GM21528 (cell line): ENCODE measurements at regions not wholly inside any gene's neighbourhood (a gene's known extent, or its start where the extent isn't known, plus 50 kb on each side); places are given as distances from the start of the nearest gene placed in this dataset.

Source experiments
- ATAC-seq: cut with Tn5 transposase; IDR thresholded peaks from one replicate; pipeline ENCODE4 v1.9.1; 2021; ENCODE audit warnings: mild to moderate bottlenecking, moderate library complexity; ENCODE audit not compliant: unreplicated experiment, low FRiP score

DNA sequence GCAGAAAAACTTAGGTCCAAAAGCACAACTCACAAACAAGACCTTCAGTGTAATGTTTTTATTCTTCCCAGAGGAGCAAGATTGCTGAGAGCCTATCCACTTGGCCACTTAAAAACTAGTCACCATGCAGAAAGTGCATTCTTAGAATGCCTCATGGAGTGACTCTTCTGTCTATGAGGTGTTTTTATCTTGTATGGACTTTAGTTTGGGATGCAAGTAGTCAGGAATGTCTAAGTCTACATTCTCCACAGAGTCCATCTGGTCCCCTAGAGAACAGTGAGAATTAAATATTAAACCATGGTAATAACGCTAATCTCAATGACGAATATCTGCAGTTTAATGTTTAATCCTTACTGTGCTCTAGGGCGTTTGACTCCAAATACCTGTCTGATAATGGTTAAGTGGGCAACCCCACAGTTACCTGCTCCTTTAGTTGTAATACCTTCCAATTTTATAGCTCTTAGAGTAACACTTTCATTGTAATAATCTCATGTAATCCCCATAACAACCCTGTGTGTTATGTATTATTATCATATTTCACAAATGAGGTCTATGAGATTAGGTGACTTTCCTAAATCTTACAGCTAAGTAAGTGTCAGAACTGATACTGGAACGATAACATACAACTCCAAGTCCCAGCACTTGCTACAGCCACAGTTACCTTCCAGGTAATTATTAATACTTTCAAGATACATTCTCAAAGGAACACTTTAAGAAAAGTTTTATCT is 235.6 kb upstream of the JADE1 start:
- no peak for ATAC-seq

DNA sequence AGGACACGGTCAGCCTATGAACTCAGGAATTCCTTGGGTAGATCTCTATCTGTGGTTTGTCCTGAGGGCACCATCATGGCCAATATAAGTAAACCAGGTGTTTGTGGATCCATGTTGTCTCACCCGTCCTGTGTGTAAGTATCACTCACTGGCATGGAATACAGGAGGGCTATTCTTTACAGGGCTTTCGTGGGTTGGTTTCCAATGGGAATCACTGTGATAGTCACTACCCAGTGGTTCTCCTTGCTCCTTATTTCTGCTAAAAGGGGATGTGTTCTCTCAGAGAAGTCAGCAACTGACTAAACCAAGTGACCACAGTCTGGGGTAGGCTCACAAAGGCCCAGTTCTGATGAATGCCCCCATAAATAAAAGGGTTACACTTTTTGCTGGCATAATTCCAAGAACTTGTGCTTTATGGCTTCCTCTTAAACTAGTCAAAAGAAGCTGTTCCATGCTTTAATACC is 236.7 kb upstream of the JADE1 start:
- no peak for ATAC-seq

- no peak for ATAC-seq
Observed at GRCh38 chr4:128571747-128572146, 237.8 kb upstream of the JADE1 start.

GRCh38 chr4:128570387-128570975 is 239.0 kb upstream of the JADE1 start:
- no peak for ATAC-seq

GRCh38 chr4:128566693-128567092 is 242.8 kb upstream of the JADE1 start:
- ATAC-seq = no peak

DNA sequence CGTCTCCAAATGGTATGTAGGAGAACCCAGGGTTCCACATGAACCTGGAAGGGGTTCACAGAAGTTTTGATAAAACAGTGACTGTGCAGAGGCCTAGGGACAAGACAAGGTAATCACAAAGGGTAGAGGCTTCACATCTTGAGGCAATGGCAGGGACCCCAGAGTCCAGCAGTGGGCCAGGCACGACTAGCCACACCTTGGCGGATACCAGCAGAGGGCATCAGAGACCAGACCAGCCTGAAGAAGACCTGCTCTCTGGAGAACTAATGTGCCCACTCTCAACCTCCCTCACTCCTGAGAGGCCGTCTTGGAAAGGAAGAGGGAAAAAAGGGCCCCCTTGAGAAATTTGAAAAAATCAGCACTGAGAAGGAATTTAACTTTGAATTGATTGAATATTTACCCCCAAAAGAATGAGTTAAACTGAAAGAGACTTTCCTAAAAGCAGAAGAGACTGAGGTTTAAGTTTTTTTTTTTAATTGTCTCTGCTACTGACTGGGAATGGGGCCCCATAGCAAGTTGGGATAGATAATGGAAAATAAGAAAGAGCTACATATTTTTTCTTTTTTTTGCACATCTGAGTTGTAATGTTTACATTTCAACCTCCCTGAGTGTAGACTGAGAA is 243.8 kb upstream of the JADE1 start:
- no peak for ATAC-seq

- no peak for ATAC-seq
Observed at GRCh38 chr4:128565054-128565453, 244.4 kb upstream of the JADE1 start.

GRCh38 chr4:128564081-128564630 is 245.3 kb upstream of the JADE1 start:
- ATAC-seq = no peak

DNA sequence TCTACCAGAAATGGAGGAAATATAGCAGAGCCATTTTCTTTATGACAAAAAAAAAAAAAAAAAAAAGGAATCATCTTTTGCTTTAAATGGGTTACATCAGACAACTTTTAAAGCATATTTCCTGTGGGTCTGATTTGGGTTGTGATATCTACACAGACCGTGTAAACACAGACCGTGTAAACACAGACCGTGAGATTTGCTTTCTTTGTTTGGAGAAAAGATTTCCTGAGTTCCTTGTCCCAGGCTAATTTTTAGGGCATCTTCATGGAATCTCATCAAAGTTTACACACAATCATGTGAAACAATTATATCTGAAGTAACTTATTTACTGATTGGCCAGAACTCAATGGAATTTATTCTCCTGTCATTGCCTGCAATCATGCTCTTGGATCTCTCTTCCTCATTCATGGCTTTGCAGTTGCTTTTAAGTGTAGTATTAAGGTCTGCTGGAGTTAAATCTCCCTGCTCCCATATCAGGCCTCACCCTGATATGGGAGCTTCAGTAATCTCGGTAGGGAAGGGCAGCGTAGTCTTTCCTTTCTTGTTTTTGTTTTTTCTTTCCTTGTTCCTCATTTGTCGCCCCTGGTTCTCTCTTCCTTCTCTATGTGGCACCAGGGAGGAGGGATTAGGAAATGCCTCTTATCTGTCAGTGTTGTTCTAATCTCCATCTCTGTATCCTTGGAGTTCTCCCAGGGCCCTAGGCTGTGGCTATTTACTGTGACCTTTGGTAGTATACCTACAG is 248.6 kb upstream of the JADE1 start:
- ATAC-seq = no peak

DNA sequence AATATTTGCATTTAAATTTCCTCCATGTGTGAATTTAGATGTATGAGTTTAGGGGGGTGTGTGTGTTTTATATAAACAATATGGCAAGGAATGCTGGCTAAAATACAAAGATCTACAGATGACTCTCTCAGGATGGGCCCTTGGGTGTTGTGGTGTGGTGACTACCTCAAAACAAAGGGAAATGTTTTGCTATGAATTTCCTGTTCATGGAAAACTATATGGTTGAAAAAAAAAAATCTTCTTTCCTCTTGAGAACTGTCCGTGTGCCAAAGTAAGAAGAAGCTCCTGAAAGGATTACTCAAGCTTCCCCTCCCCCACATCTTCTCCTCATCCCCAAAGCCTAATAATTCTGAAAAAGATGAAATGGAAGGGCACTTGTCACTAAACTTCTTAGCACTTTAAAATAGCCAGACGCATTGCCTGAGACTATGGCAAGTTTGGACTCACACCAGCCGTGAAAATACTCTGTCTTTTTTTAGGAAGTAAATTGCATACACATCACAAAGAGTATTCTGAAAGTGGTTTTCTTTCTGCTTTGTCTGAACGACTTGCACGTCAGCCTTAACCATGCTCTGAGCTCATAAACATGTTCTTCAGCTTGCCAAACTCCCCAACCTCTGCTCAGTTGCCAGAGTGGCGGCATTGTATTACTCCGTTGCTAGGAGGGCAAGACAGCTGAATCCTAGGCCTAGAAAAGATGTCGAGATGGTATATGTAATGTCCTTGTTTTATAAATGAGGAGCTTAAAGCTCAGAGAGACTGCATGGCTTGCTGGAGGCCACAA is 250.4 kb upstream of the JADE1 start:
- ATAC-seq = no peak

DNA sequence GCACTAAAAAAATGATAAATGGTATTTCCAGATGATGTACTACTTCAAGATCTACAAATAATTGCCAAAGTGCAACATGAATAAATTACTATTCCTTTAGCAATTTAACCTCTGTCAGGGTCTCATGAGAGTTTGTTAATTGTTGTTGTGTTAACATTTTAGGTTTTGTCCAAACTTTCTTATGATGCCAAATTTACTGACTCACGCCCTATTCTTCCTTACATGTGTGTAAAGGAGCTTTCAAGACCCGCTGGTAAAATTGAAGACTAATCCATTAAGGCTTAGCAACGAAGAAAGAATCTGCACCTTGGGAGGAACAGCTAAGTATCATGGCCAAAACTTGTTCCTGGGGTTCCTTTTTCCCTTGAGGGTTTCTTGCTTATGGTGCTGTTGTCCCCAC is 252.7 kb upstream of the JADE1 start:
- ATAC-seq = no peak

GRCh38 chr4:128553686-128554515 is 255.6 kb upstream of the JADE1 start:
- ATAC-seq = no peak

- no peak for ATAC-seq
Observed at GRCh38 chr4:128552586-128552907, 257.0 kb upstream of the JADE1 start.

GRCh38 chr4:128551280-128551679 is 258.2 kb upstream of the JADE1 start:
- ATAC-seq = no peak

DNA sequence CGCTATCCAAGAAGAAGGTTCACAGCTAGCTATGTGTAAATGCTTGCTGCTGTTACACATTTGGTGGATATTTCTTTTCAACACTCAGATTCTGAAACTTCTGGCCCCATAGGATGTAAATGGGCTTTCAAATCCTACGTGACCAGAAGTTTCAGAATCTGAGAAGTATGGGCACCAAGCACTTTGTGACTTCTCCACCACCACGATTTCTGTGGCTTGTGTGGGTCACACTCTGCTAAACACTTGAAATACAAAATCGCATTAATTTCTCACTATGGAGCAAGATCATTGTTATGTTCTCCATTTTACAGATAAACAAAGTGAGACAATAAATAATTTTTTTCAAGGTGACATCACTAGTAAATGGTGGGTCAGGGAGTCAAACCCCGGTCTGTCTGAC is 259.4 kb upstream of the JADE1 start:
- peak; percentile 43 for ATAC-seq

DNA sequence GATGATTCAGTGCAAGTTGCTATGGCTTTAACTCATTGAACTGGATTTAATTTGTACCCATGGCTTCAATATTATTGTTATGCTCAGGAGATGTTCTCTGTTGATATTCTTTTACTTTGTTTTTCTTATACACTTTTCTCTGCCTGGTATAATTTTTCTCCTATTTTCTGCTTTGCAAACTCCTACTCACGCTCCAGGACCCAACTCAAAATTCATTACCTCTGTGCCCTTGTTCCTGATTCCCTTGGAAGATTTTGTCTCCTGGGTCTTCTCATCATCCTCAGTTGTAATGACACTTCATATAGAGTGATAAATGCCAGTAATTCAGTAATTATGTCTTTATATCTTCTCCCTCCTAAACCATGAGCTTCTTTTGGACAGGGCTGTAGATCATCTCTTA is 259.9 kb upstream of the JADE1 start:
- ATAC-seq = no peak

DNA sequence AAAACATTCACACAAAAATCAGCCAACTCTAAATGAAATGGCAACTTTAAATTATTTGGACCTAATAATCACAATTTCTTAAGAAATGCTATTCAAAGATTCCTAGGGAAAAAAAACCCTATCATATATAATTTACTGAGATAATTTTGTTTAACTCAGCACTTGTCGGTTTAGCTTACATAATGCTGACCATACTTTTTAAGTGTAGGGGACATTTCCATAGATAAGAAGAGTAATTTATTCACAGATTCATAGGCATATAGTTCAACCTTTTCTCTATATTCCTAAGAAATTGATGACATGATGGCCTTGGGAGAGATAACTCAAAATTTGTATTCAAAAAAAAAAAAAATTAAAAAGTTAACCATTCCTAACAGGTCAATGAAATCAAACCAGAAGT is 260.8 kb upstream of the PGRMC2 start:
- no peak for ATAC-seq

DNA sequence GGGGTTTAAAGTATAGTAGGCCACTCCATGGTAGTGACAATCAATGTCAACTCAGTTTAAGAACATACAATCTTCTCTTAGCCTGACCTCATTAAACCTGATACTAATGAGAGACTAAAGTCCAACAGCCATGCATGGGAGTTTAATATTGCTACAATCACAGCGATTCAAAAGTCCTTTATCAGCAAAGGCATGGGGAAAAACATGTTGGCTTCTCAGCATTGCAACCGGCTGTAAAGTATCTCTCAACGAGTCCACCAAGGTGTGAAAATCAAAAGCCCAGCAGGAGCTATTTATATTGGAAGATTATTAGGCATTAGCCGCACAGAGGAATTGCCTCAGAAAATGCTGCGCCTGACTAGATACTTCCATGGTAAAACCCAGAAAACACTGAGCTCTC is 256.7 kb upstream of the PGRMC2 start:
- no peak for ATAC-seq

DNA sequence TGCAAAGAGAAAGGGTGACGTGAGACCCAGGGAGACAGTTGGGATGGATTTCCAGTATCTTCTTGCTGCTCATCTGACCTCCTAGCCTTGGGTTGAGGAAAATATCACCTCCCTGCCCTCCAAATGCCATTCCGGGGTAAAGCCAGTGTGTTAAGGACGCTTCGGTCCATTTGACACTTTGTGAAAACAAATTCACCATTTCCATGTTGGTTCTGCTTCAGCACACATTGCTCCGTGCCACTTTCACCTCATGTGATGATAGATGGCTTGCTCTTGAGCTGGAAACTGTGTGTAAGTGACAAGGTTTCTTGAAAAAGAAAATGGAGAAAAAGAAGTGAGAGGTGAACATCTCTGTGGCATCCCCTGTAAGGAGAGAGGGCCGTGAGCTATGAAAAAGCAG is 256.1 kb upstream of the PGRMC2 start:
- ATAC-seq = no peak
